Retinal pigment epithelial cell (primary cell): ENCODE measurements at regions not wholly inside any gene's neighbourhood (a gene's known extent, or its start where the extent isn't known, plus 50 kb on each side); places are given as distances from the start of the nearest gene placed in this dataset.
A peak's percentile ranks its signal among the peaks of the same experiment; 100 is the strongest.

Experiments
- DNase-seq: peaks from one replicate; pipeline ENCODE4 v3.0.0-alpha.2; 2010; ENCODE audit warnings: low read depth
- H3K4me3 ChIP-seq: 2 replicates; pipeline ENCODE4 v1.5.1; 2011; ENCODE audit warnings: mild to moderate bottlenecking, low read length, control low read depth, moderate library complexity
- CTCF ChIP-seq: conservative IDR thresholded peaks from 2 replicates; pipeline ENCODE4 v1.5.1; 2011; ENCODE audit warnings: low read depth, low read length, control low read depth, inconsistent platforms

- no peak for TF ChIP-seq CTCF
- no peak overlapping the region for H3K4me3 ChIP-seq
- no peak for DNase-seq
These were observed 220.3 kb upstream of the NFIA start for GRCh38 chr1:60861961-60862567.

- H3K4me3 ChIP-seq, result no peak overlapping the region
- no peak for TF ChIP-seq CTCF
- no peak for DNase-seq
These were observed 223.2 kb upstream of the NFIA start for GRCh38 chr1:60859111-60859510.

- no peak for DNase-seq
- no peak overlapping the region for H3K4me3 ChIP-seq
These were observed 224.5 kb upstream of the NFIA start for GRCh38 chr1:60857851-60858250.

GRCh38 chr1:60850084-60850483 is 232.3 kb upstream of the NFIA start:
- H3K4me3 ChIP-seq, result no peak overlapping the region
- DNase-seq, result no peak
- no peak for TF ChIP-seq CTCF

More at GRCh38 chr1:60857851-60858250, 224.5 kb upstream of the NFIA start:
- no peak for TF ChIP-seq CTCF

GRCh38 chr1:60849401-60849800 is 233.0 kb upstream of the NFIA start:
- DNase-seq, result no peak
- no peak overlapping the region for H3K4me3 ChIP-seq
- no peak for TF ChIP-seq CTCF

GRCh38 chr1:60848583-60849188 is 233.7 kb upstream of the NFIA start:
- H3K4me3 ChIP-seq, result no peak overlapping the region
- TF ChIP-seq CTCF, result peak; percentile 62
- no peak for DNase-seq
